ENCODE measurements at regions not wholly inside any gene's neighbourhood (a gene's known extent, or its start where the extent isn't known, plus 50 kb on each side); places are given as distances from the start of the nearest gene placed in this dataset.

DNA sequence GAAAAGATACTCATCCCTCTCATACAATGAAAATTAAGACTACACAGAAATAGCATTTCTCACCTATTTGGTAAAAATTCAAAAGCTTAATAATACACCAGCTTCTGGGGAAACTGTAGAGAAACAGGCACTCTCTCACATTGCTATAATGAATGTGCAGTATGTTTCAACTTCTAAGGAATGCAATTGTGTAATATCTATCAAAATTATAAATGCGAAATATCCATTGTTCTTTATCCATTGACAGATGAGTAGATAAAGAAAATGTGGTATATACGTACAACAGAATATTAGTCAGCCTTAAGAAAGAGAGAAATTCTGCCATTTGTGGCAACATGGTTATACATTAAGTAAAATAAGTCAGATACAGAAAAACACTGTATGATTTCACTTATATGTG, 101.4 kb upstream of the OR9G4 start:
- intact Hi-C loops (cut with micrococcal nuclease) = no loop called here
- Histone ChIP-seq H3K36me3 (no peaks in the 10 kb centered on the region), H3K27me3 (ENCODE audit: low read depth) (peaks cover 11% of the 10 kb centered on the region), H3K9me3 (replicated peaks) (peaks cover 19% of the 10 kb centered on the region), H3K4me1 (no peaks in the 10 kb centered on the region), H3K4me3 (no peak overlapping the region), H3K27ac (replicated peaks) (no peak overlapping the region)
- TF ChIP-seq, protein P1, sequence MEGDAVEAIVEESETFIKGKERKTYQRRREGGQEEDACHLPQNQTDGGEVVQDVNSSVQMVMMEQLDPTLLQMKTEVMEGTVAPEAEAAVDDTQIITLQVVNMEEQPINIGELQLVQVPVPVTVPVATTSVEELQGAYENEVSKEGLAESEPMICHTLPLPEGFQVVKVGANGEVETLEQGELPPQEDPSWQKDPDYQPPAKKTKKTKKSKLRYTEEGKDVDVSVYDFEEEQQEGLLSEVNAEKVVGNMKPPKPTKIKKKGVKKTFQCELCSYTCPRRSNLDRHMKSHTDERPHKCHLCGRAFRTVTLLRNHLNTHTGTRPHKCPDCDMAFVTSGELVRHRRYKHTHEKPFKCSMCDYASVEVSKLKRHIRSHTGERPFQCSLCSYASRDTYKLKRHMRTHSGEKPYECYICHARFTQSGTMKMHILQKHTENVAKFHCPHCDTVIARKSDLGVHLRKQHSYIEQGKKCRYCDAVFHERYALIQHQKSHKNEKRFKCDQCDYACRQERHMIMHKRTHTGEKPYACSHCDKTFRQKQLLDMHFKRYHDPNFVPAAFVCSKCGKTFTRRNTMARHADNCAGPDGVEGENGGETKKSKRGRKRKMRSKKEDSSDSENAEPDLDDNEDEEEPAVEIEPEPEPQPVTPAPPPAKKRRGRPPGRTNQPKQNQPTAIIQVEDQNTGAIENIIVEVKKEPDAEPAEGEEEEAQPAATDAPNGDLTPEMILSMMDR (IDR thresholded peaks at IDR 0.05; ENCODE audit: borderline replicate concordance) = no peak
- DNase-seq = no peak

DNA sequence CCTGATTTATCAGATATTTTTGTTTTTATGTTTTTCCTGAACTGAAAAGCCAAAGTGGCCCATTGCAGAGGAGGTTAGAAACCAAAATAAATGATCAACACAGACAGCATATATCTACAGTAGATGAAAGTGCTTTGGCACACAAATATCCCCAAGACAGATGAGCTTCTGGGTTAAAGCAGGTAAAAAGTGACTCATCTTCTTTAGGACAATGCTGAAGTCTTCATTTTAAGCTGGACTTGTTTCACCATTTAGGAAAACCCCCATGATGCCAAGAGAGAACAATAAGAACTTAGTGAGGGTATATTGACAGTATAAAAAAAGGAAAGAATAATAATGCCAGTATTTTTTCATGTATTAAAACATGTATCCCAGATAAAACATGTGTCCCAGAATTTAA, 100.8 kb upstream of the OR9G4 start:
- TF ChIP-seq, protein P1 (IDR thresholded peaks at IDR 0.05; ENCODE audit: borderline replicate concordance) = no peak
- H3K9me3 ChIP-seq (replicated peaks) = peaks cover 19% of the 10 kb centered on the region
- H3K4me1 ChIP-seq = no peaks in the 10 kb centered on the region
- DNase-seq = no peak
- no peak overlapping the region for H3K27ac ChIP-seq (replicated peaks)
- peaks cover 13% of the 10 kb centered on the region for H3K27me3 ChIP-seq (ENCODE audit: low read depth)
- intact Hi-C loops (cut with micrococcal nuclease) = no loop called here
- no peaks in the 10 kb centered on the region for H3K36me3 ChIP-seq
- no peak overlapping the region for H3K4me3 ChIP-seq

DNA sequence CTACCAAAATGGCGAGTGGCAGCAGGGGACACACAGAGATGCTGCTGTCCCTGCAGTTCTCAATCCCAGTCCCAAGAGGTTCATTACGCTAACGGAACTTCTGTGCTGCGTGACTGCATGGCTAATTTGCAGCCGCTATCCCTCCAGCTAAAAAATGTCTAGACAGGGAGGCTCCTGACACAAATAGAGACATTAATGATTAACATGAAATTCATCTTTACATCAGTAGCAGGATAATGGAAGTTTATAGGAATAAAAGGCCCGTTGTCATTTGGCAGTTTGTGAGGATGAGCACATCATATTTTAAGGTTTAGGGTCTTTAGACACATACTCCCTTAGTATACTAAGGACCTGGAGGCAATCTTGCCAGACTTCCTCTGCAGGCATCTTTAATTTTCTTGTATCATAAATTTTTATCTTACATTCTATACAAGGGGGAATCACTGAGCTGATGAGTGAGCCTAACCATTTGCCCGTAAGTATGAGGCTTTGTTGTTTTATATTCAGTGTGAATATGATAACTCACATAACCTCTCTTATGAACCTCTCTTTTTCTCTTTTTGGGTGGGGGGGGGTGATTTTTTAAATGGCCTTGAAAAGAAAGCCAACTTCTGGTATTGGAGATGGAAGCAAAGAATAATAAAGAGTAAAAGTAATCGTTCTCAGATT, 99.8 kb upstream of the OR9G4 start:
- no peak for DNase-seq
- Histone ChIP-seq H3K27me3 (ENCODE audit: low read depth) (peaks cover 13% of the 10 kb centered on the region), H3K4me3 (no peak overlapping the region), H3K9me3 (replicated peaks) (peaks cover 19% of the 10 kb centered on the region), H3K27ac (replicated peaks) (no peak overlapping the region), H3K36me3 (no peaks in the 10 kb centered on the region), H3K4me1 (no peaks in the 10 kb centered on the region)
- intact Hi-C loops (cut with micrococcal nuclease) = no loop called here
- TF ChIP-seq, protein P1 (IDR thresholded peaks at IDR 0.05; ENCODE audit: borderline replicate concordance) = no peak

DNA sequence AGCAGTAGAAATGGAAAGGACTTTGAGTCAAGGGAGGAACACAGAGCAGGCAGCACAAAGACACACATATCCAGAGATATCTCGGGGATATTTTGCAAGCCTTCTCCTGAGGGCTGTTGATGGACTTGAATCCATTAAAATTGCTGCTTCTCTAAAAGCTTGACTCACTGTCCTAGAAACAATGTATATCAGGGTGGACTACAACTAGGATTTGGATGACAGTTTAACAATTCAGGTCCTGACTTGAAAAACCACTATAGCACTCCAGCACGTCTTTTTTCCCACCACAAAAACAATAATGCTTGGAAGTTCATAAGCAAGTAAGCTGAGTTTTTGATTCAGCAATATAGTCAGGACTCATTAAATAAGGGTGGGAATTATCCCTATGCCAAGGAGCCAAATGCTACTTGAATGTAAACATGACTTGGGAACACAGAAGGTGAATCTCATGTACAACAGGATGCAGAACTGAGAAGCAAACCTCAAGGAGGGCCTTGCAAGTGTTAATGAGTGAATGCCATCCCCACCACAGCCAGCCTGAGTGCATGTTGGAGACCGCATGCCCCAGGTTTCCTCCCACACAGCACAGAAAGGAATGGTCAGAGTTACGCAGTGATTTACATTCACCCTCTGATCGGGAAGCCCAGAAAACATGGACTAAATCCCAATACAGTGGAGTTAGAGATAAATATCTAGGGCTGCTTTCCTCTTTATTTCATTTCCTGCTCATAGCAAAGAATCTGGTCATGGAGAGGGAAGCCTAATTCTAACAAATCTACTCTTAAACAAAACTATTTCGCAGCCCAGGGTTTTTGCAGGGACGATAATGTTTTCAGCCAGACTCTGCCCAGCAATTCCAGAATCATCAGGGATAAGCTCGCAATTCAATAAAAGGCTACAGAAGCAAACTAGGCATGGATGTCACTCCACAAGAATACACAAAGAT, 98.4 kb upstream of the OR9G4 start:
- Histone ChIP-seq H3K27me3 (ENCODE audit: low read depth) (peaks cover 18% of the 10 kb centered on the region), H3K4me1 (no peaks in the 10 kb centered on the region), H3K9me3 (replicated peaks) (peaks cover 17% of the 10 kb centered on the region), H3K27ac (replicated peaks) (no peak overlapping the region), H3K36me3 (no peaks in the 10 kb centered on the region), H3K4me3 (no peak overlapping the region)
- no peak for DNase-seq
- intact Hi-C loops (cut with micrococcal nuclease) = no loop called here
- TF ChIP-seq, protein P1 (IDR thresholded peaks at IDR 0.05; ENCODE audit: borderline replicate concordance) = no peak

DNA sequence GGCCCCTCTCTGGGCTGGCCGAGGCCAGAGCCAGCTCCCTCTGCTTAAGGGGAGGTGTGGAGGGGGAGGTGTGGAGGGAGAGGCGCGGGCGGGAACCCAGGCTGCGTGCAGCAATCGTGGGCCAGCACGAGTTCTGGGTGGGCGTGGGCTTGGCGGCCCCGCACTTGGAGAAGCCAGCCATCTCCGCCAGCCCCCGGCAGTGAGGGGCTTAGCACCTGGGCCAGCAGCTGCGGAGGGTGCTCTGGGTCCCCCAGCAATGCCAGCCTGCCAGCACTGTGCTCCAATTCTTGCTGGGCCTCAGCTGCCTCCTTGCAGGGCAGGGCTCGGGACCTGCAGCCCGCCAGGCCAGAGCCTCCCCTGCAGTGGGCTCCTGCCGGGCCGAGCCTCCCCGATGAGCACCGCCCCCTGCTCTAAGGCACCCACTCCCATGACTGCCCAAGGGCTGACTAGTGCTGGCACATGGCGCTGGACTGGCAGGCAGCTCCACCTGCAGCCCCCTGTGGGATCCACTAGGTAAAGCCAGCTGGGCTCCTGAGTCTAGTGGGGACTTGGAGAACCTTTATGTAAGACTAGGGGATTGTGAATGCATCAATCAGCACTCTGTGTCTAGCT, 96.7 kb upstream of the OR9G4 start:
- Histone ChIP-seq H3K4me3 (no peak overlapping the region), H3K27ac (replicated peaks) (no peak overlapping the region), H3K36me3 (no peaks in the 10 kb centered on the region), H3K9me3 (replicated peaks) (no peaks in the 10 kb centered on the region), H3K27me3 (ENCODE audit: low read depth) (peaks cover 19% of the 10 kb centered on the region), H3K4me1 (peaks cover 3% of the 10 kb centered on the region)
- intact Hi-C loops (cut with micrococcal nuclease) = no loop called here
- TF ChIP-seq, protein P1 (IDR thresholded peaks at IDR 0.05; ENCODE audit: borderline replicate concordance) = no peak
- DNase-seq = no peak

Measured in left ventricle myocardium inferior (tissue), 1 donor.